Activated naive CD4-positive, alpha-beta T cell treated with anti-CD3 and anti-CD28 coated beads for 36 hours (primary cell): ENCODE measurements at regions not wholly inside any gene's neighbourhood (a gene's known extent, or its start where the extent isn't known, plus 50 kb on each side); places are given as distances from the start of the nearest gene placed in this dataset.
"Not testable (repeated sequence)": the region's sequence is repeated elsewhere in the genome, so short reads cannot be mapped to it uniquely, and the experiment has no call there.

ENCODE experiments used
- CTCF ChIA-PET: fragments of 350-600 bp; sonication (Branson Sonifier 250); formaldehyde crosslinking; loops from one replicate; lab custom pipeline; 2021; ENCODE audit warnings: antibody characterized with exemption; lab: Charles Lee
- DNase-seq: peaks from one replicate; pipeline ENCODE4 v3.0.0-alpha.2; 2020
- H3K27ac Mint-ChIP-seq: one replicate; pipeline ENCODE4 v1.8.0; 2021; ENCODE audit warnings: mild to moderate bottlenecking, mixed read lengths
- H3K27me3 Mint-ChIP-seq: one replicate; pipeline ENCODE4 v1.8.0; 2021; ENCODE audit warnings: low read depth, mixed read lengths
- H3K36me3 Mint-ChIP-seq: one replicate; pipeline ENCODE4 v1.8.0; 2021; ENCODE audit warnings: low read depth, mixed read lengths
- H3K4me1 Mint-ChIP-seq: one replicate; pipeline ENCODE4 v1.8.0; 2021; ENCODE audit warnings: low read depth, mixed read lengths
- H3K4me3 Mint-ChIP-seq: one replicate; pipeline ENCODE4 v1.8.0; 2021; ENCODE audit warnings: mild to moderate bottlenecking, moderate library complexity, mixed read lengths
- H3K9me3 Mint-ChIP-seq: one replicate; pipeline ENCODE4 v1.8.0; 2021; ENCODE audit warnings: mixed read lengths
- intact Hi-C: fragments of 100-400 bp; cut with micrococcal nuclease; formaldehyde crosslinking; loops from one replicate; pipeline ENCODE4 v1.15.1; 2023

DNA sequence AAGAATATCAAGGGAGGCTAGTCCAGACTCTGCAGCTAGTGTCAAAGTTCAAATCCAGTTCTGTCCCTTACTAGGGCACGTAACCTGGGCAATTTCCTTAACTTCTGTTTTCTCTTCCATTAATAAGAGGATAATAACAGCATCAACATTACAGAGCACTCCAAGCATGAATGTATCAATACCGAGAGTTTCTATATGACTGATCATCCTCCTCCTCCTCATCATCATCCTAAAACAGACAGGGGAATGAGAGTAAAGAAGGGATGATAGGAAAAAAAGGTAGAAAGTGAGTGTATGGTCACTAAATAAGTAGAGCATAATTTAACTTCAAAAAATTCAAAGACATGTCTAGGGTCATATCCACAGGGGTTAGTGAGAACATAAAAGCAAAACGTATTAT, 171.4 kb downstream of the NDUFA12 start:
- peaks cover 1% of the 10 kb centered on the region for H3K36me3 Mint-ChIP-seq
- peaks cover 3% of the 10 kb centered on the region for H3K9me3 Mint-ChIP-seq
- CTCF ChIA-PET, result interaction anchor here (0.6 kb wide), 1 partner anchor 455 kb away, joined by 3 read pairs; no protein-coding TSS in a partner anchor
- H3K27me3 Mint-ChIP-seq, result no peaks in the 10 kb centered on the region
- intact Hi-C loops, result loop anchor here (5.0 kb wide), 1 partner anchor 150 kb away; no protein-coding TSS in a partner anchor
- H3K4me3 Mint-ChIP-seq, result no peak overlapping the region
- no peak overlapping the region for H3K27ac Mint-ChIP-seq
- H3K4me1 Mint-ChIP-seq, result peaks cover 23% of the 10 kb centered on the region
- DNase-seq, result no peak

DNA sequence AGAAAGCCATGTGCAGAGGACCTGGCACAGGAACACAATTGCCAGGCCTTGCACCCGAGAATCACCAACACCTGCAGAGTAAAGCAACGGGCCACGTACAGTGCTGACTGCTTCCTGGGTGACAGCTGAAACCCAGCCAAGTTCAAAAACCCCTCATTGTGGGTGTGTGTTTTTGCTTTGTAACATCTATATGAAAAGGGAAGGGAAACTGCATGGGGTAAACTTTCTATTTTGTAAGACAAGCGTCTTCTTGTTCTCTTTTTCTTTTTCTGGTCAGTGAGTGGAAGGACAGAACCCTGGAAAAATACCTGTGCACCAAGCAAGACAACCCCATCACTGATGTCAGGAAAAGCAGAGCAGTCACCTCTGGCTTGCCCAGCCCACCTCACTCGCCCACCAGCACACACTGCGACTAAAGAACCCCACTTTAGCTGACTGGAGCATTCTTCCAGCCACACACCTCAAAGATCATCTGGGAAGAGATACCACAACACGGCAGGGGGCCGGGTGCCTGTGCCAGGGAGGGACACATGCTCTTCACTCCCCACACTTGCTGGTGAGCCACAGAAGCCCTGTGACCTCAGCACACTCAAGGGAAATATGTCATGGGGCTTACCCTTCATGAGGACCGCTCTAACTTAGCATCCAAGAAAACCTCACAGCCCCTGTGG, 172.3 kb downstream of the NDUFA12 start:
- Mint-ChIP-seq H3K9me3 (peaks cover 3% of the 10 kb centered on the region), H3K27ac (peak overlapping the region; percentile 72), H3K4me3 (no peak overlapping the region), H3K4me1 (peaks cover 23% of the 10 kb centered on the region), H3K27me3 (no peaks in the 10 kb centered on the region), H3K36me3 (peaks cover 1% of the 10 kb centered on the region)
- CTCF ChIA-PET, result interaction anchor here (0.6 kb wide), 1 partner anchor 456 kb away, joined by 3 read pairs; no protein-coding TSS in a partner anchor
- peak; percentile 68 for DNase-seq
- intact Hi-C loops, result loop anchor here (1.0 to 5.0 kb wide), 2 partner anchors 125 to 151 kb away; no protein-coding TSS in a partner anchor

DNA sequence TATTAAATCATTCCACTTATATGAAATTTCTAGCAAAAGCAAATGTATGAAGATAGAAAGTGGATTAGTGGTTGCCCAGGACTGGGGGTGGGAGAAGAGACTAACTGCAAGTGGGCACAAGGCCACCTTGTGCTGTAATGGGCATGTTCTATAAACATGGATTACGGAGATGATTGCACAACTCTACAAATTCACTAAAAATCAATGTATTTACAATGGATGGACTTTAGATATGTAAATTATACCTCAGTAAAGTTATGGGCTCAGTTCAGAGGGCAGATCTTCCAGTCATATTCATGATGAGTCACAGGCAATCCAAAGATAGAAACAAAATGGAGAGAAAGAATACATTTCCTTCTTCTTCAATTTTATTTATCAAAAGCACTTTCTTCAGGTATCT, 173.9 kb downstream of the NDUFA12 start:
- intact Hi-C loops, result no loop called here
- H3K27me3 Mint-ChIP-seq, result no peaks in the 10 kb centered on the region

DNA sequence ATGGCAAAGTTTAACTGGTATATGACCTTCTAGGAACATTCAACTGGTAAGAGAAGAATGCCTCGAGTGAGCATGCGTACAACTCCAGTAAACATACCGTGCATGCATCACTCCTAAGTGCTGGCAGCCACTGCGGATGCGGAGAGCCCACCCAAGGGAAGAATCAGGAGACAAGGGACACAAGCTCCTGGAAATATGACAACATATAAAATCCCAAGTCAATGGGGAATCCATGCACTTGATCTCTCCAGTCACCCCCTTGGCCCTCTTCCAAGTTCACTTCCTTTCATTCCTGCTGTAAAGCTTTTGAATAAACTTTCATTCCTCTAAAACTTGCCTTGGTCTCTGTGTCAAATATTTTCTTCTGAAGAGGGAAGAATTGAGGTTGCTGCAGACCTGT, 168.7 kb upstream of the TMCC3 start:
- intact Hi-C loops, result loop anchor here (2.0 kb wide), 1 partner anchor 56 kb away; no protein-coding TSS in a partner anchor
- H3K27ac Mint-ChIP-seq, result no peak overlapping the region
- H3K27me3 Mint-ChIP-seq, result peaks cover 4% of the 10 kb centered on the region
- H3K36me3 Mint-ChIP-seq, result no peaks in the 10 kb centered on the region
- H3K4me1 Mint-ChIP-seq, result no peaks in the 10 kb centered on the region
- CTCF ChIA-PET, result interaction anchor here (0.6 kb wide), 1 partner anchor 1465 kb away, joined by 9 read pairs; no protein-coding TSS in a partner anchor
- peaks cover 3% of the 10 kb centered on the region for H3K9me3 Mint-ChIP-seq
- no peak overlapping the region for H3K4me3 Mint-ChIP-seq
- no peak for DNase-seq

More for the DNA sequence above, 173.9 kb downstream of the NDUFA12 start:
- Mint-ChIP-seq H3K36me3 (peaks cover 1% of the 10 kb centered on the region), H3K27ac (no peak overlapping the region), H3K9me3 (peaks cover 3% of the 10 kb centered on the region), H3K4me1 (peaks cover 23% of the 10 kb centered on the region), H3K4me3 (no peak overlapping the region)
- CTCF ChIA-PET, result no interaction called here
- no peak for DNase-seq

DNA sequence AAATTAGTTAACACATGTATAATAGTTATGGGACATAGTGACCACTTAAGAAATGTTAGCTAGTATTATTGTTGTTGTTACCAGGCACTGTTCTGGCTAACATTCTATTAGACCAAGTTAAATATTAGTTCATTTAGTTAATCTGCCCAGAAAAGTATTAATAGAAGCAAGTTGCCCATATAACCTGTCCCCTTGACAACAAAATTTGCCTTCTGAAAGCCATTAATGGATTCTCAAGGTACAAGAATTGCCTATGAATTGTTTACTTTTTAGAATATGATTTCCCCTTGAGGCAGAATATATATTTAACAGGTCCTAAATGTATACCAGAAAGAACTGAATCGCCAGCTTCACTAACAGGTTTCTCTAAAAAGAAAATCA, 167.3 kb upstream of the TMCC3 start:
- Mint-ChIP-seq H3K27ac (no peak overlapping the region), H3K4me1 (no peaks in the 10 kb centered on the region), H3K9me3 (peaks cover 15% of the 10 kb centered on the region), H3K27me3 (peaks cover 4% of the 10 kb centered on the region), H3K4me3 (no peak overlapping the region), H3K36me3 (peaks cover 3% of the 10 kb centered on the region)
- intact Hi-C loops, result loop anchor here (2.0 kb wide), 1 partner anchor 57 kb away; no protein-coding TSS in a partner anchor
- DNase-seq, result no peak
- CTCF ChIA-PET, result interaction anchor here (0.6 to 1.6 kb wide), 3 partner anchors 58 to 705 kb away, joined by 3 to 7 read pairs (median 4); no protein-coding TSS in a partner anchor

DNA sequence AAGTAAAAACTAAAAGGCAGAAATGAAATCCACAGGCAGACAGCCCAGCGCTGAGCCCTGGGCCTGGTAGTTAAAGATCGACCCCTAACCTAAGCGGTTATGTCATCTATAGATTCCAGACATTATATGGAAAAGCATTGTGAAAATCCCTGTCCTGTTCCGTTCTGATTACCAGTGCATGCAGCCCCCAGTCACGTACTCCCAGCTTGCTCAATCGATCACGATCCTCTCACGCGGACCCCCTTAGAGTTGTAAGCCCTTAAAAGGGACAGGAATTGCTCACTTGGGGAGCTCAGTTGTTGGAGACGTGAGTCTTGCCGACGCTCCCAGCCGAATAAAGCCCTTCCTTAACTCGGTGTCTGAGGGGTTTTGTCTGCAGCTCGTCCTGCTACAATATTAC, 166.8 kb upstream of the TMCC3 start:
- H3K4me3 Mint-ChIP-seq, H3K36me3 Mint-ChIP-seq, H3K27me3 Mint-ChIP-seq, DNase-seq, H3K27ac Mint-ChIP-seq, intact Hi-C loops, H3K4me1 Mint-ChIP-seq: not testable (repeated sequence)
- CTCF ChIA-PET, result interaction anchor here (0.6 to 1.6 kb wide), 2 partner anchors 58 to 706 kb away, joined by 3 to 7 read pairs; no protein-coding TSS in a partner anchor
- H3K9me3 Mint-ChIP-seq, result peaks cover 19% of the 10 kb centered on the region

DNA sequence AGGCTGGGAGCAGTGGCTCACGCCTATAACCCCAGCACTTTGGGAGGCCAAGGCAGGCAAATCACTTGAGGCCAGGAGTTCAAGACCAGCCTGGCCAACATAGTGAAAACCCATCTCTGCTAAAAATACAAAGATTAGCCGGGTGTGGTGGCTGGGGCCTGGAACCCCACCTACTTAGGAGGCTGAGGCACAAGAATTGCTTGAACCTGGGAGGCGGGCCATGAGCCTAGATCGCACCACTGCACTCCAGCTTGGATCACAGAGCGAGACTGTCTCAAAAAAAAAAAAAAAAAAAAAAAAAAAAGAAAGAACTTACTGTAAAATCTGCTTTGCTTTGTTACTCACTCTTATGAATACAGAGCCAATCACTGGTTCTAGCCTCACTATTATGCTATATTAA, 166.4 kb upstream of the TMCC3 start:
- intact Hi-C loops, H3K36me3 Mint-ChIP-seq, CTCF ChIA-PET, DNase-seq, H3K27me3 Mint-ChIP-seq, H3K4me1 Mint-ChIP-seq, H3K27ac Mint-ChIP-seq, H3K4me3 Mint-ChIP-seq: not testable (repeated sequence)
- peaks cover 19% of the 10 kb centered on the region for H3K9me3 Mint-ChIP-seq

DNA sequence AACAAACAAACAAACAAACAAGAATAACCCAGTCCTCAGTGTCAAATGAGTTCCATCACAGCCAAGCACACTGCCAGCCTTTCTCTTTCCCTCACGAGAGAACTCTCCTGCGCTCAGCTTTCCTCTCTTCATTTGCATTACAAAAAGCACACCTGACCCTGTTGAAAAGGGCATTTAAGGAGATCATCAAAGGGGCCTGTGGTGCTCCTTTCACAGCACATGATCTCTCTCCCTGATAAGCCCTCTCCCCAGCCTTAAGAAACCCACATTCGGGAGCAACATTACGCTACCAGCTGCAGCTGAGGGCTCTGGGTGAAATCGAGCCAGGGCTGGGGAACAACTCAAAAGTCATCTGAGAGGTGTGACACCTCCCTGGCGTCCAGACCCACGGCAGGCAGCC, 165.6 kb upstream of the TMCC3 start:
- intact Hi-C loops, result no loop called here
- CTCF ChIA-PET, result no interaction called here
- no peak for DNase-seq
- H3K4me3 Mint-ChIP-seq, result no peak overlapping the region
- H3K36me3 Mint-ChIP-seq, result peaks cover 3% of the 10 kb centered on the region
- H3K27ac Mint-ChIP-seq, result no peak overlapping the region
- H3K9me3 Mint-ChIP-seq, result peaks cover 25% of the 10 kb centered on the region
- H3K27me3 Mint-ChIP-seq, result peaks cover 4% of the 10 kb centered on the region
- H3K4me1 Mint-ChIP-seq, result no peaks in the 10 kb centered on the region

DNA sequence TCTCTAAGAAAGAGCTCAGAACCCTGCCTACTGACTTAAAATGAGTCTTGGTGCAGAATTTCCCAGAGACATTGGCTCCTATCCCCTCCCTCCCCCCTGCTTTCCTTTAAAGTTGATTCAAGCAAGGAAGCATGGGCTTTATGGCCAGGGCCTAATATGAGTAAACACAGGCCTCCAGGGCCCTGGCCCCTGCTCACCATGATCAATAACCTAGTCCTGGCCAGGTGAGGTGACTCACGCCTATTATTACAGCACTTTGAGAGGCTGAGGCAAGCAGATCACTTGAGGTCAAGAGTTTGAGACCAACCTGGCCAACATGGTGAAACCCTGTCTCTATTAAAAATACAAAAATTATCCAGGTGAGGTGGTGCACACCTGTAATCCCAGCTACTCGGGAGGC, 165.1 kb upstream of the TMCC3 start:
- H3K36me3 Mint-ChIP-seq, result peaks cover 3% of the 10 kb centered on the region
- H3K9me3 Mint-ChIP-seq, result peaks cover 27% of the 10 kb centered on the region
- CTCF ChIA-PET, result no interaction called here
- H3K4me3 Mint-ChIP-seq, result no peak overlapping the region
- peaks cover 4% of the 10 kb centered on the region for H3K27me3 Mint-ChIP-seq
- H3K27ac Mint-ChIP-seq, result no peak overlapping the region
- intact Hi-C loops, result no loop called here
- H3K4me1 Mint-ChIP-seq, result no peaks in the 10 kb centered on the region
- no peak for DNase-seq

DNA sequence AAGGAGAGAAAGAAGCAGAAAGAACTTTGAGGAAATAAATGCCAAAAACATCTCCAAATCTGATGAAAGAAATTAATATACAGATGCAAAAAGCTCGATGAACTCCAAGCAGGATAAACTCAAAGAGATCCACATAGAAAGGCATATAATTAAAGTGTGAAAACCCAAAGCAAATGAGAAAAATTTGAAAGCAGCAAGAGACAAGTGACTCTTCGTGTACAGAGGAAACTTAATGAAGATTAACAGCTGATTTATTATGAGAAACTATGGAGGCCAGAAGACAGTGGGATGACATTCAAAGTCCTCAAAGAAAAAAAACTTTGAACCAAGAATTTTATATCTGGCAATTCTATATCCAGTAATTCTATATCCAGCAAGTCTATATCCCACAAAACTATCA, 163.0 kb upstream of the TMCC3 start:
- H3K4me1 Mint-ChIP-seq, result no peaks in the 10 kb centered on the region
- H3K27me3 Mint-ChIP-seq, result peaks cover 4% of the 10 kb centered on the region
- CTCF ChIA-PET, result no interaction called here
- H3K36me3 Mint-ChIP-seq, result peaks cover 5% of the 10 kb centered on the region
- no peak overlapping the region for H3K4me3 Mint-ChIP-seq
- DNase-seq, result no peak
- H3K27ac Mint-ChIP-seq, result no peak overlapping the region
- peaks cover 27% of the 10 kb centered on the region for H3K9me3 Mint-ChIP-seq
- intact Hi-C loops, result no loop called here

DNA sequence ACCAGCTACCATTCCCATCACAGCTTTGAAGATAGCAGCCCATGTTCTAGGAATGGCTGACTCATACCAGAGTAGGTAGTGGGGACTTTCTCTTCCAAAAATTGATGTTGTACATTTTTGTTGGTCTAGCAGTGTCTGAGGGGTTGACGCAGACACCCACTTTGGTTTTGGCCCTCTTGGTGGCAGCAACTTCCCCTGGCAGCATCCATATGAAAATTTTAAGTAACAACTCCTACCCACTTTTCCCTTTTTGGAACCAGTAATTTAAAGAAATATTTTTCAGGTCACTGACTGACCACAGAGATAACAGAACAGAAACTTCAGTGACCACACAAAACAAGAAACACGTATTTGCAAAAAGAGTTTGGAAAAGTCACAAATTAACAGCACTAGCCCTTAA, 162.0 kb upstream of the TMCC3 start:
- CTCF ChIA-PET, result no interaction called here
- no peaks in the 10 kb centered on the region for H3K4me1 Mint-ChIP-seq
- peaks cover 27% of the 10 kb centered on the region for H3K9me3 Mint-ChIP-seq
- DNase-seq, result no peak
- intact Hi-C loops, result no loop called here
- peaks cover 4% of the 10 kb centered on the region for H3K27me3 Mint-ChIP-seq
- no peak overlapping the region for H3K27ac Mint-ChIP-seq
- no peak overlapping the region for H3K4me3 Mint-ChIP-seq
- peaks cover 5% of the 10 kb centered on the region for H3K36me3 Mint-ChIP-seq

DNA sequence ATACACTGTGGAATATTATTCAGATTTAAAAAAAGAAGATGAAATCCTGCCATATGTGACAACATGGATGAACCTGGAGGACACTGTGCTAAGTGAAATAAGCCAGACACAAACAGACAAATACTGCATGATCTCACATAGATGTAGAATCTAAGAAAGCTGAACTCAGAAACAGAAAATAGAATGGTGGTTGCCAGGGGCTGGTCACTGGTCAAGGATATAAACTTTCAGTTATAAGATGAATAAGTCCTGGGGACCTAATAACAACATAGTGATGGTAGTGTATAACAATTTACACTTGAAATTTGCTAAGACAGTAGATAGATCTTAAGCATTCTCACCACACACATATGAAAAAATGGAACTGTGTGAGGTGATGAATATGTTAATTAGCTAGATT, 161.3 kb upstream of the TMCC3 start:
- intact Hi-C loops, result no loop called here
- H3K27me3 Mint-ChIP-seq, result peaks cover 4% of the 10 kb centered on the region
- CTCF ChIA-PET, result no interaction called here
- H3K4me1 Mint-ChIP-seq, result no peaks in the 10 kb centered on the region
- H3K4me3 Mint-ChIP-seq, result no peak overlapping the region
- H3K27ac Mint-ChIP-seq, result no peak overlapping the region
- H3K9me3 Mint-ChIP-seq, result peaks cover 27% of the 10 kb centered on the region
- peaks cover 5% of the 10 kb centered on the region for H3K36me3 Mint-ChIP-seq
- no peak for DNase-seq

DNA sequence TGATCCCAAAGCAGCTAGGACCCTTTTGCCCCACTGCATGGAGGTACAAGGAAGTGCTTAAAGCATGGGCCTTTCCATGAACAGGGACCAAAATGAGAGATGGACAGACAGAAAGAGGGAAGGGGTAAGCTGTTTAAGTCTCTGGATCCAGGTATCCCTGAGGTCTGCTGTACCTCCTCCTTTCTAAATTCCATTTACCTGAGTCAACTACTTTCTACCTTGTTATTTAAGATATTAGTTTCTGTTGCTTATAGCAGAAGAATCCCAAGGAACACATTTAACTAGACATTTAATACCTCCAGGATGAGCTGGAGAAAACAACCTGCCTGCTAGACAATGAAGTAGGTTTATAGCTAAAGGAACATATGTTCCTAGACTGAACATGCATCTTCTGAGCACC, 157.6 kb upstream of the TMCC3 start:
- no peaks in the 10 kb centered on the region for H3K27me3 Mint-ChIP-seq
- DNase-seq, result no peak
- intact Hi-C loops, result no loop called here
- peaks cover 15% of the 10 kb centered on the region for H3K9me3 Mint-ChIP-seq
- CTCF ChIA-PET, result interaction anchor here (0.6 kb wide), 1 partner anchor 1007 kb away, joined by 4 read pairs; no protein-coding TSS in a partner anchor
- H3K36me3 Mint-ChIP-seq, result peaks cover 2% of the 10 kb centered on the region
- no peaks in the 10 kb centered on the region for H3K4me1 Mint-ChIP-seq
- H3K27ac Mint-ChIP-seq, result no peak overlapping the region
- H3K4me3 Mint-ChIP-seq, result no peak overlapping the region
